A549 (cell line): ENCODE measurements at regions not wholly inside any gene's neighbourhood (a gene's known extent, or its start where the extent isn't known, plus 50 kb on each side); places are given as distances from the start of the nearest gene placed in this dataset.

Experiments
- ATAC-seq, 2 experiments: fragments of 200-7000 bp in 1 of 2; fragments of >200 bp in 1 of 2; cut with Nextera tagmentation in 1 of 2; cut with Tn5 transposase in 1 of 2; 3 replicates each; pipeline versions ENCODE4 v1.8.0 to v1.9.1; 2018 to 2020; ENCODE audit warnings: mild to moderate bottlenecking in 1 of 2, moderate library complexity in 1 of 2
- CTCF ChIA-PET: fragments of 300-600 bp; sonication (Branson Sonifier 250); formaldehyde crosslinking; extraction: SDS; loops from one replicate; lab custom pipeline; 2021; ENCODE audit warnings: antibody characterized with exemption, inconsistent platforms; lab: Yijun Ruan, JAX
- POLR2A ChIA-PET: fragments of 350-600 bp; formaldehyde crosslinking; extraction: SDS; loops from one replicate; lab custom pipeline; 2021; ENCODE audit warnings: antibody characterized with exemption, inconsistent platforms; lab: Yijun Ruan, JAX
- DNase-seq, 2 experiments: peaks; one replicate each; pipeline versions ENCODE4 v3.0.0 to v3.0.0-alpha.2; 2011 to 2016; ENCODE audit warnings: low read depth in 1 of 2, low spot score in 1 of 2
- FAIRE-seq: peaks from 2 replicates; lab custom pipeline; 2011; peaks lifted over from hg19 to GRCh38; lab: Jason Lieb, UNC
- H3K27ac ChIP-seq, 2 experiments: fragments of >200 bp; sonication (Bioruptor Twin); formaldehyde crosslinking; 3 replicates each; pipeline ENCODE4 v1.5.1; 2016 to 2017
- H3K4me1 ChIP-seq: fragments of >200 bp; sonication (Bioruptor Twin); formaldehyde crosslinking; 3 replicates; pipeline ENCODE4 v1.6.1; 2016
- H3K4me2 ChIP-seq: fragments of >200 bp; sonication (Bioruptor Twin); formaldehyde crosslinking; 3 replicates; pipeline ENCODE4 v1.6.1; 2016
- H3K4me3 ChIP-seq: fragments of >200 bp; sonication (Bioruptor Twin); formaldehyde crosslinking; 3 replicates; pipeline ENCODE4 v1.5.1; 2016
- H3K9me3 ChIP-seq: fragments of >200 bp; sonication (Bioruptor Twin); formaldehyde crosslinking; 3 replicates; pipeline ENCODE4 v1.6.1; 2016
- CBX2 ChIP-seq: fragments of 200-600 bp; sonication (generic); IDR thresholded peaks from 2 replicates; pipeline ENCODE4 v1.6.1; 2016; ENCODE audit warnings: low read depth, mild to moderate bottlenecking, borderline replicate concordance
- CBX8 ChIP-seq: fragments of 200-600 bp; sonication (generic); IDR thresholded peaks from 2 replicates; pipeline ENCODE4 v1.6.1; 2016
- CHD2 ChIP-seq: fragments of 150-350 bp; IDR thresholded peaks from 2 replicates; pipeline ENCODE4 v1.6.1; 2014; ENCODE audit warnings: low read length; ENCODE audit not compliant: partially characterized antibody
- CHD4 ChIP-seq: fragments of 200-600 bp; sonication (generic); IDR thresholded peaks from 2 replicates; pipeline ENCODE4 v1.6.1; 2016; ENCODE audit warnings: antibody characterized with exemption, mild to moderate bottlenecking, borderline replicate concordance
- EP300 ChIP-seq, 2 experiments: fragments of >200 bp; sonication (Bioruptor Twin); formaldehyde crosslinking; IDR thresholded peaks; 2 replicates in 1 of 2; 3 replicates in 1 of 2; pipeline ENCODE4 v1.6.1; 2016 to 2017
- FOSL2 ChIP-seq, 2 experiments: fragments of 450-650 bp in 1 of 2; fragments of >200 bp in 1 of 2; sonication (Bioruptor Twin) in 1 of 2; formaldehyde crosslinking; IDR thresholded peaks; 2 replicates each; pipeline versions ENCODE4 v1.5.0 to v1.6.1; 2016 to 2020; ENCODE audit warnings: mild to moderate bottlenecking in 1 of 2, moderate library complexity in 1 of 2
- FOXS1 ChIP-seq: fragments of 250-450 bp; sonication (Bioruptor Pico); IDR thresholded peaks from 2 replicates; pipeline ENCODE4 v1.5.0; 2020; ENCODE audit warnings: mild to moderate bottlenecking, moderate library complexity
- GATA3 ChIP-seq: IDR thresholded peaks from 2 replicates; pipeline ENCODE4 v1.6.1; 2012; ENCODE audit warnings: borderline replicate concordance
- HDAC2 ChIP-seq: fragments of 200-600 bp; sonication (generic); IDR thresholded peaks from 2 replicates; pipeline ENCODE4 v1.6.1; 2016
- HEYL ChIP-seq: fragments of 250-450 bp; sonication (Bioruptor Pico); IDR thresholded peaks from 2 replicates; pipeline ENCODE4 v1.8.0; 2021; ENCODE audit warnings: mild to moderate bottlenecking, moderate library complexity
- JUNB ChIP-seq: fragments of >200 bp; sonication (Bioruptor Twin); formaldehyde crosslinking; IDR thresholded peaks from 2 replicates; pipeline ENCODE4 v1.6.1; 2016
- KDM5A ChIP-seq: fragments of 200-600 bp; sonication (generic); IDR thresholded peaks from 2 replicates; pipeline ENCODE4 v1.6.1; 2016; ENCODE audit warnings: antibody characterized with exemption, mild to moderate bottlenecking
- MAZ ChIP-seq: fragments of 150-350 bp; IDR thresholded peaks from 2 replicates; pipeline ENCODE4 v1.6.1; 2014; ENCODE audit warnings: antibody characterized with exemption, low read depth, low read length, borderline replicate concordance
- NPAS2 ChIP-seq: fragments of 250-450 bp; sonication (Bioruptor Pico); IDR thresholded peaks from 2 replicates; pipeline ENCODE4 v1.8.0; 2022; ENCODE audit warnings: mild to moderate bottlenecking, moderate library complexity, borderline replicate concordance
- PHF8 ChIP-seq: fragments of 200-600 bp; sonication (generic); IDR thresholded peaks from 2 replicates; pipeline ENCODE4 v1.6.1; 2016; ENCODE audit warnings: low read depth, mild to moderate bottlenecking, antibody characterized with exemption, moderate library complexity, borderline replicate concordance
- POLR2A ChIP-seq: IDR thresholded peaks from 2 replicates; pipeline ENCODE4 v1.6.1; 2012; ENCODE audit warnings: mild to moderate bottlenecking, low read length
- POLR2AphosphoS2 ChIP-seq: conservative IDR thresholded peaks from 2 replicates; pipeline ENCODE4 v1.6.1; 2012; ENCODE audit warnings: low read length, improper control_type of control experiment, inconsistent platforms
- RAD21 ChIP-seq, 2 experiments: fragments of >200 bp in 1 of 2; sonication (Bioruptor Twin) in 1 of 2; formaldehyde crosslinking in 1 of 2; IDR thresholded peaks in 1 of 2; conservative IDR thresholded peaks in 1 of 2; 2 replicates in 1 of 2; 3 replicates in 1 of 2; pipeline ENCODE4 v1.6.1; 2012 to 2018; ENCODE audit warnings: inconsistent platforms in 1 of 2
- RARB ChIP-seq: fragments of 250-450 bp; sonication (Bioruptor Pico); IDR thresholded peaks from 2 replicates; pipeline ENCODE4 v1.8.0; 2021; ENCODE audit warnings: mild to moderate bottlenecking, moderate library complexity
- RFX5 ChIP-seq: fragments of 450-650 bp; IDR thresholded peaks from 2 replicates; pipeline ENCODE4 v1.7.1; 2014; ENCODE audit warnings: antibody characterized with exemption, mild to moderate bottlenecking, moderate library complexity
- SMC3 ChIP-seq: fragments of >200 bp; sonication (Bioruptor Twin); formaldehyde crosslinking; IDR thresholded peaks from 3 replicates; pipeline ENCODE4 v1.6.1; 2018; ENCODE audit warnings: inconsistent platforms
- TP53 ChIP-seq: fragments of 250-450 bp; sonication (Bioruptor Pico); IDR thresholded peaks from 2 replicates; pipeline ENCODE4 v1.5.0; 2021; ENCODE audit warnings: mild to moderate bottlenecking, moderate library complexity
- USF2 ChIP-seq: fragments of 450-650 bp; IDR thresholded peaks from 2 replicates; pipeline ENCODE4 v1.6.1; 2014; ENCODE audit warnings: antibody characterized with exemption
- ZC3H11A ChIP-seq: fragments of 450-650 bp; IDR thresholded peaks from 2 replicates; pipeline ENCODE4 v1.6.1; 2014; ENCODE audit warnings: antibody characterized with exemption, mild to moderate bottlenecking
- ZFP36 ChIP-seq: fragments of 450-650 bp; IDR thresholded peaks from 2 replicates; pipeline ENCODE4 v1.6.1; 2014; ENCODE audit warnings: borderline replicate concordance; ENCODE audit not compliant: partially characterized antibody
- ZSCAN20 ChIP-seq: fragments of 250-450 bp; sonication (Bioruptor Pico); IDR thresholded peaks from 2 replicates; pipeline ENCODE4 v1.8.0; 2022; ENCODE audit warnings: mild to moderate bottlenecking, moderate library complexity
- WGBS: methylation state at CpG from one replicate; pipeline ENCODE4 v1.1.6; 2017; ENCODE audit errors: missing lambda C conversion rate; 5-methylcytosine and 5-hydroxymethylcytosine counted together
- TF ChIP-seq, protein P1 (sequence below): fragments of 150-350 bp; IDR thresholded peaks from 2 replicates; pipeline ENCODE4 v1.6.1; 2014; ENCODE audit warnings: low read depth, mild to moderate bottlenecking, low read length
- TF ChIP-seq, protein P2 (sequence below): fragments of >200 bp; sonication (Bioruptor Twin); formaldehyde crosslinking; IDR thresholded peaks from 2 replicates; pipeline ENCODE4 v1.6.1; 2016
- TF ChIP-seq, protein P3 (sequence below): IDR thresholded peaks from 2 replicates; pipeline ENCODE4 v1.6.1; 2012; ENCODE audit warnings: low read depth, borderline replicate concordance

DNA sequence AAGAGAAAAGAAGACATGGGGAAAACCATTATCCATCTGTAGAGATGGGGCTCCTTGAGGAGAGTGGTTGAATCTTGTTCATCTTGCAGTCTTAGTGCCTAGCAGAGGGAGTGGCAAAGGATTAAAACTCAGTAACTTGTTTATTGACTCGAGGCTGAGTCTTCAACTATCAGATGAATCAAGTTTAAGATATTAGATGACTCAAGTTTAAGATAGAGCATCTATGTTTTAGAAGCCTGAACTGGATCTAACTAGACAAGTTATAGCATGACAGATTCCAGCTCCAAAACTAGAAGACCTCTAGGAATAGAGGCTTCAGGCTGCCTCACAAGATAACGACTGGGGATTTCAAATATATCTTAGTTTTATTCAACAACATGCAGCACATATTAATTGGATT lies 2277.2 kb upstream of the WWC1 start:
- ChIA-PET CTCF (no interaction called here), POLR2A (no interaction called here)
- WGBS, result 0% methylated on average over 2 of the region's 2 CpGs
- ATAC-seq (no peak), DNase-seq (no peak)
- H3K9me3 ChIP-seq, result no peaks in the 10 kb centered on the region
- H3K4me3 ChIP-seq, result no peak overlapping the region
- TF ChIP-seq FOXS1 (CRISPR knock-in tag), result no peak
- no peak for TF ChIP-seq FOSL2 (IDR thresholded peaks at IDR 0.05)
- TF ChIP-seq FOSL2 (CRISPR knock-in tag; IDR thresholded peaks at IDR 0.05), result no peak
- no peak for TF ChIP-seq RFX5
- TF ChIP-seq POLR2A, result no peak
- no peak for TF ChIP-seq CBX2
- TF ChIP-seq PHF8, result no peak
- TF ChIP-seq, protein P1, sequence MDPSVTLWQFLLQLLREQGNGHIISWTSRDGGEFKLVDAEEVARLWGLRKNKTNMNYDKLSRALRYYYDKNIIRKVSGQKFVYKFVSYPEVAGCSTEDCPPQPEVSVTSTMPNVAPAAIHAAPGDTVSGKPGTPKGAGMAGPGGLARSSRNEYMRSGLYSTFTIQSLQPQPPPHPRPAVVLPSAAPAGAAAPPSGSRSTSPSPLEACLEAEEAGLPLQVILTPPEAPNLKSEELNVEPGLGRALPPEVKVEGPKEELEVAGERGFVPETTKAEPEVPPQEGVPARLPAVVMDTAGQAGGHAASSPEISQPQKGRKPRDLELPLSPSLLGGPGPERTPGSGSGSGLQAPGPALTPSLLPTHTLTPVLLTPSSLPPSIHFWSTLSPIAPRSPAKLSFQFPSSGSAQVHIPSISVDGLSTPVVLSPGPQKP, result no peak
- TF ChIP-seq USF2, result no peak
- no peak for TF ChIP-seq ZFP36
- TF ChIP-seq GATA3, result no peak
- TF ChIP-seq HEYL (CRISPR knock-in tag), result no peak
- TF ChIP-seq POLR2AphosphoS2, result no peak
- no peak for TF ChIP-seq RAD21 (conservative IDR thresholded peaks at IDR 0.05 in 1 of 2, IDR thresholded peaks at IDR 0.05 in 1 of 2)
- no peak for TF ChIP-seq CHD2
- TF ChIP-seq, protein P2, sequence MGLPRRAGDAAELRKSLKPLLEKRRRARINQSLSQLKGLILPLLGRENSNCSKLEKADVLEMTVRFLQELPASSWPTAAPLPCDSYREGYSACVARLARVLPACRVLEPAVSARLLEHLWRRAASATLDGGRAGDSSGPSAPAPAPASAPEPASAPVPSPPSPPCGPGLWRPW, result no peak
- no peak for TF ChIP-seq SMC3
- TF ChIP-seq HDAC2, result no peak
- TF ChIP-seq CHD4, result no peak
- TF ChIP-seq TP53 (CRISPR knock-in tag), result no peak
- TF ChIP-seq MAZ, result no peak
- TF ChIP-seq, all 56 proteins: peak for 0
- Histone ChIP-seq H3K4me1 (no peaks in the 10 kb centered on the region), H3K27ac (no peak overlapping the region), H3K4me2 (no peak overlapping the region)
- no peak for FAIRE-seq

GRCh38 chr5:166018716-166019115 lies 2272.7 kb upstream of the WWC1 start:
- no peak for DNase-seq
- no peak overlapping the region for H3K27ac ChIP-seq
- ChIA-PET CTCF (no interaction called here), POLR2A (no interaction called here)
- no peaks in the 10 kb centered on the region for H3K4me1 ChIP-seq
- WGBS, result 3% methylated on average over 1 of the region's 1 CpG
- ATAC-seq, result no peak
- no peak overlapping the region for H3K4me3 ChIP-seq
- no peaks in the 10 kb centered on the region for H3K9me3 ChIP-seq
- TF ChIP-seq JUNB (no peak), POLR2A (no peak), EP300 (IDR thresholded peaks at IDR 0.05) (no peak), RARB (no peak), RAD21 (conservative IDR thresholded peaks at IDR 0.05 in 1 of 2, IDR thresholded peaks at IDR 0.05 in 1 of 2) (no peak), MAZ (no peak), CBX8 (no peak), ZC3H11A (no peak), FOXS1 (CRISPR knock-in tag) (no peak), ZSCAN20 (CRISPR knock-in tag) (no peak), GATA3 (no peak), NPAS2 (no peak), KDM5A (no peak)
- TF ChIP-seq, protein P3, sequence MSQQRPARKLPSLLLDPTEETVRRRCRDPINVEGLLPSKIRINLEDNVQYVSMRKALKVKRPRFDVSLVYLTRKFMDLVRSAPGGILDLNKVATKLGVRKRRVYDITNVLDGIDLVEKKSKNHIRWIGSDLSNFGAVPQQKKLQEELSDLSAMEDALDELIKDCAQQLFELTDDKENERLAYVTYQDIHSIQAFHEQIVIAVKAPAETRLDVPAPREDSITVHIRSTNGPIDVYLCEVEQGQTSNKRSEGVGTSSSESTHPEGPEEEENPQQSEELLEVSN, result no peak
- TF ChIP-seq, protein P1, result no peak
- TF ChIP-seq, protein P2, result no peak
- H3K4me2 ChIP-seq, result no peak overlapping the region
- no peak for FAIRE-seq
